ENCODE measurements at regions not wholly inside any gene's neighbourhood (a gene's known extent, or its start where the extent isn't known, plus 50 kb on each side); places are given as distances from the start of the nearest gene placed in this dataset.

DNA sequence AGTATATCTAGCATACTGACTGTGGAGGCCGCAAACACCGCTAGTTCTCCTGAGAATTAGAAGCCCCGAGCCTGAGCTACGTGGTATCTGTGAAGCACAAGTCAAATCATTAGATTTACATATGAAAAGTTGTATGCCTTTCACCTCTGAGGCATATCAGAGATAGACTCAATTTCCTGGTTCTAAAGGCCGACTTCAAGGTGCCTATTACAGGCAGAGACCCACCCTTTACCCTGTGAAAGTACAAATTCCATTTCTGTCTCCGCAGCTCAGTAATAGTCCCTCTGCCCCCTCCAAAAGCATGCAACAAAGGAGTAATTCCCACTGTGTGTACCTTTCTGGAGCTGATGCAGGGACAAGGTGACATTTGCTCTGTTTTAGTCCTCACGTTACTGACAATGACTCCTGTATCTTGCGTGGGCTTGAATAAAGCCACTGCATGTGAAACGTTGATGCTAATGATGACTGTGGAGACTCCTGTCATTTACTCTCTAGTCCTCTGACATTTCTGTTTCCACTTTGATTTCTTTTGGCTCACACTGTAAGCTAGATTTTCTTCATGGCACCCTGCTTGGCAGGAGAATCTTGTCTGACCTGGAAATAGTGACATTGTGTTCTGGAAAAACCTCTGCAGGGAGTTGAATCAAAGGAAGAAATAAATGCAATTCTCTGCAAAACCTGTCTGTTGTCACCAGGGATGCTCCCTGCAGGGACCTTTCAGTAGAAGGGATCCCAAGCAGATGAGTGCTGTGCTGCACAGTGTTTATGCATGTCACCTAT lies 273.2 kb upstream of the EMCN start:
- Histone ChIP-seq H3K9me2 (replicated peaks; ENCODE audit: insufficient read depth, low read length) (no peaks in the 10 kb centered on the region), H3K27me3 (ENCODE audit: low read length) (no peaks in the 10 kb centered on the region), H3K36me3 (ENCODE audit: low read length) (no peaks in the 10 kb centered on the region), H3K9me3 (ENCODE audit: insufficient read depth, low read length) (no peaks in the 10 kb centered on the region), H3K4me3 (ENCODE audit: insufficient read depth, low read length, poor library complexity, severe bottlenecking) (no peak overlapping the region), H3K79me2 (ENCODE audit: insufficient read depth, low read length) (no peaks in the 10 kb centered on the region), H3K27ac (ENCODE audit: low read depth, low read length) (no peak overlapping the region), H4K20me1 (ENCODE audit: low read depth, low read length) (no peaks in the 10 kb centered on the region), H3K4me2 (ENCODE audit: low read depth, low read length, poor library complexity, severe bottlenecking) (no peak overlapping the region), H3F3A (ENCODE audit: insufficient read depth) (no peaks in the 10 kb centered on the region), H3K9ac (ENCODE audit: low read length) (no peak overlapping the region), H2AFZ (ENCODE audit: low read depth, low read length, severe bottlenecking) (no peak overlapping the region)
- TF ChIP-seq, protein P1, sequence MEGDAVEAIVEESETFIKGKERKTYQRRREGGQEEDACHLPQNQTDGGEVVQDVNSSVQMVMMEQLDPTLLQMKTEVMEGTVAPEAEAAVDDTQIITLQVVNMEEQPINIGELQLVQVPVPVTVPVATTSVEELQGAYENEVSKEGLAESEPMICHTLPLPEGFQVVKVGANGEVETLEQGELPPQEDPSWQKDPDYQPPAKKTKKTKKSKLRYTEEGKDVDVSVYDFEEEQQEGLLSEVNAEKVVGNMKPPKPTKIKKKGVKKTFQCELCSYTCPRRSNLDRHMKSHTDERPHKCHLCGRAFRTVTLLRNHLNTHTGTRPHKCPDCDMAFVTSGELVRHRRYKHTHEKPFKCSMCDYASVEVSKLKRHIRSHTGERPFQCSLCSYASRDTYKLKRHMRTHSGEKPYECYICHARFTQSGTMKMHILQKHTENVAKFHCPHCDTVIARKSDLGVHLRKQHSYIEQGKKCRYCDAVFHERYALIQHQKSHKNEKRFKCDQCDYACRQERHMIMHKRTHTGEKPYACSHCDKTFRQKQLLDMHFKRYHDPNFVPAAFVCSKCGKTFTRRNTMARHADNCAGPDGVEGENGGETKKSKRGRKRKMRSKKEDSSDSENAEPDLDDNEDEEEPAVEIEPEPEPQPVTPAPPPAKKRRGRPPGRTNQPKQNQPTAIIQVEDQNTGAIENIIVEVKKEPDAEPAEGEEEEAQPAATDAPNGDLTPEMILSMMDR (IDR thresholded peaks at IDR 0.05; ENCODE audit: insufficient read depth, low read length, poor library complexity, severe bottlenecking), result no peak
- no peak for TF ChIP-seq EZH2phosphoT487 (conservative IDR thresholded peaks at IDR 0.05; ENCODE audit: low read length)

DNA sequence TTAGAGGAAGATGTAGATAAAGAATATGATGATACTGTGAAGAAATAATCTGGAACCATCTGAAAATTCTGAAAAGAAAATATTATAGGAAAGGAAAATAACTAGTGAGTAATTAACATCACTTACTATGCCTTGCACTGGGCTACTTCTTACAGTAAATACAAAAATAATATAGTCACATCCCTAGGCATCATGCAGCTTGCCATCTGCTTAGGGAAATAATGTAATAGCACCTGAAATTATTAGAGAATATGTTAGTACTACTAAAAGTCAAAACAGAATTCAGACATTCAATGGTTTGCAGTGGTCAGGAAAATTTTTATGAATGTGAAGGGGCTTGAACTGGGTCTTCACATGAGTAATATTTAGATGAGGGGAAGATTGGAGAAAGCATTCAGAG lies 272.2 kb upstream of the EMCN start:
- Histone ChIP-seq H3K27me3 (ENCODE audit: low read length) (no peaks in the 10 kb centered on the region), H3K36me3 (ENCODE audit: low read length) (no peaks in the 10 kb centered on the region), H3K79me2 (ENCODE audit: insufficient read depth, low read length) (no peaks in the 10 kb centered on the region), H3K4me2 (ENCODE audit: low read depth, low read length, poor library complexity, severe bottlenecking) (no peak overlapping the region), H3K9me2 (replicated peaks; ENCODE audit: insufficient read depth, low read length) (no peaks in the 10 kb centered on the region), H3K9me3 (ENCODE audit: insufficient read depth, low read length) (no peaks in the 10 kb centered on the region), H3K4me3 (ENCODE audit: insufficient read depth, low read length, poor library complexity, severe bottlenecking) (no peak overlapping the region), H2AFZ (ENCODE audit: low read depth, low read length, severe bottlenecking) (no peak overlapping the region), H3F3A (ENCODE audit: insufficient read depth) (no peaks in the 10 kb centered on the region), H3K9ac (ENCODE audit: low read length) (no peak overlapping the region), H4K20me1 (ENCODE audit: low read depth, low read length) (no peaks in the 10 kb centered on the region), H3K27ac (ENCODE audit: low read depth, low read length) (no peak overlapping the region)
- TF ChIP-seq, protein P1 (IDR thresholded peaks at IDR 0.05; ENCODE audit: insufficient read depth, low read length, poor library complexity, severe bottlenecking), result no peak
- TF ChIP-seq EZH2phosphoT487 (conservative IDR thresholded peaks at IDR 0.05; ENCODE audit: low read length), result no peak

DNA sequence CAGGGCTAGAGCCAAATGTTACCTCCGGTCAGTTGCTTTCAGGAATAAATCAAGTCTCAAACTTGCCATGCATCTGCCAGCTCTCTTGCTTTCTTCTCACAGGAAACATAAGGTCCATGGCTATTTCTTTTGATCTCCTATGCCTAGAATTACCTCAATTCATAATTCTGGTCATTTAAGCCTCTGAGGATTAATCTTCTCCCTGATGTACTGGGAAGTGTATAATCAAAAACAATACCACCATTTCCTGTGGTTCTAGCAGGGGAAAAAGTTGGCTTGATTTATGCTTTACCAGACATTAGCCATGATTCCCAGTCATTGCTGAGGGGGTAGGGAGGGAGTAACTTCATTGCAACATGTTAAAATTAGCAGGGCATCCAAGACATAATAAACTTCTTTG lies 268.7 kb upstream of the EMCN start:
- H3K9ac ChIP-seq (ENCODE audit: low read length), result no peak overlapping the region

More for the DNA sequence above, 268.7 kb upstream of the EMCN start:
- no peaks in the 10 kb centered on the region for H3F3A ChIP-seq (ENCODE audit: insufficient read depth)
- H4K20me1 ChIP-seq (ENCODE audit: low read depth, low read length), result no peaks in the 10 kb centered on the region
- H3K4me3 ChIP-seq (ENCODE audit: insufficient read depth, low read length, poor library complexity, severe bottlenecking), result no peak overlapping the region
- H3K9me2 ChIP-seq (replicated peaks; ENCODE audit: insufficient read depth, low read length), result no peaks in the 10 kb centered on the region
- no peak overlapping the region for H3K4me2 ChIP-seq (ENCODE audit: low read depth, low read length, poor library complexity, severe bottlenecking)
- H3K27me3 ChIP-seq (ENCODE audit: low read length), result no peaks in the 10 kb centered on the region
- H3K27ac ChIP-seq (ENCODE audit: low read depth, low read length), result no peak overlapping the region
- no peaks in the 10 kb centered on the region for H3K36me3 ChIP-seq (ENCODE audit: low read length)
- no peak overlapping the region for H2AFZ ChIP-seq (ENCODE audit: low read depth, low read length, severe bottlenecking)
- no peaks in the 10 kb centered on the region for H3K9me3 ChIP-seq (ENCODE audit: insufficient read depth, low read length)
- TF ChIP-seq, protein P1 (IDR thresholded peaks at IDR 0.05; ENCODE audit: insufficient read depth, low read length, poor library complexity, severe bottlenecking), result no peak
- TF ChIP-seq EZH2phosphoT487 (conservative IDR thresholded peaks at IDR 0.05; ENCODE audit: low read length), result no peak
- no peaks in the 10 kb centered on the region for H3K79me2 ChIP-seq (ENCODE audit: insufficient read depth, low read length)

All from SU-DHL-6 (cell line).